ENCODE measurements at regions not wholly inside any gene's neighbourhood (a gene's known extent, or its start where the extent isn't known, plus 50 kb on each side); places are given as distances from the start of the nearest gene placed in this dataset.

DNA sequence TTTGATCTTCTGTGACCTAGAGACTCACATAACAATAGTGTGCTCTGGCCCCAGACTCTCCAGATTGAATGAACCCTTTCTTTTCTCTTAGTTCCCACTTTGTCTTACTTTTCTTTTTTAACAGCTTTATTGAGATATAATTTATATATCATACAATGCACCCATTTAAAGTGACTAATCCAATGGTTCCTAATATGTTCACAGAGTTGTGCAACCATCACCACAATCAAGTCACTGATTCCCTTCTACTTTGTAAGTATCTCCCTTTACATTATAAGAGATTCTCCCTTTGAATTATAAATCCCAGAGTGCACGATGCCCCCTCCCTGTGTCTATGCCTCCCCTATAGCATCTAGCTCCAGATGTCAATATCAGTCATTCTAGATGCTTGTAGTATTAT is 172.4 kb downstream of the HINT1 start:
- no peak overlapping the region for H3K9ac ChIP-seq
- no peaks in the 10 kb centered on the region for H3K9me3 ChIP-seq (ENCODE audit: low read depth)
- H3F3A ChIP-seq (ENCODE audit: low read depth), result no peaks in the 10 kb centered on the region
- no peaks in the 10 kb centered on the region for H3K79me2 ChIP-seq (ENCODE audit: low read depth)
- TF ChIP-seq, protein P1, sequence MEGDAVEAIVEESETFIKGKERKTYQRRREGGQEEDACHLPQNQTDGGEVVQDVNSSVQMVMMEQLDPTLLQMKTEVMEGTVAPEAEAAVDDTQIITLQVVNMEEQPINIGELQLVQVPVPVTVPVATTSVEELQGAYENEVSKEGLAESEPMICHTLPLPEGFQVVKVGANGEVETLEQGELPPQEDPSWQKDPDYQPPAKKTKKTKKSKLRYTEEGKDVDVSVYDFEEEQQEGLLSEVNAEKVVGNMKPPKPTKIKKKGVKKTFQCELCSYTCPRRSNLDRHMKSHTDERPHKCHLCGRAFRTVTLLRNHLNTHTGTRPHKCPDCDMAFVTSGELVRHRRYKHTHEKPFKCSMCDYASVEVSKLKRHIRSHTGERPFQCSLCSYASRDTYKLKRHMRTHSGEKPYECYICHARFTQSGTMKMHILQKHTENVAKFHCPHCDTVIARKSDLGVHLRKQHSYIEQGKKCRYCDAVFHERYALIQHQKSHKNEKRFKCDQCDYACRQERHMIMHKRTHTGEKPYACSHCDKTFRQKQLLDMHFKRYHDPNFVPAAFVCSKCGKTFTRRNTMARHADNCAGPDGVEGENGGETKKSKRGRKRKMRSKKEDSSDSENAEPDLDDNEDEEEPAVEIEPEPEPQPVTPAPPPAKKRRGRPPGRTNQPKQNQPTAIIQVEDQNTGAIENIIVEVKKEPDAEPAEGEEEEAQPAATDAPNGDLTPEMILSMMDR (IDR thresholded peaks at IDR 0.05), result no peak
- TF ChIP-seq EZH2phosphoT487 (IDR thresholded peaks at IDR 0.05) (no peak), EZH2 (IDR thresholded peaks at IDR 0.05) (no peak)
- H3K4me1 ChIP-seq, result peaks cover 6% of the 10 kb centered on the region
- DNase-seq (ENCODE audit: low spot score), result no peak
- H3K36me3 ChIP-seq, result no peaks in the 10 kb centered on the region
- no peak overlapping the region for H3K4me3 ChIP-seq
- Mint-ChIP-seq H3K27ac (no peak overlapping the region), H3K36me3 (no peaks in the 10 kb centered on the region), H3K4me3 (no peak overlapping the region), H3K9me3 (peaks cover 4% of the 10 kb centered on the region), H3K4me1 (peaks cover 10% of the 10 kb centered on the region), H3K27me3 (ENCODE audit: insufficient read depth, low read depth) (no peaks in the 10 kb centered on the region)
- no peak overlapping the region for H3K27ac ChIP-seq
- no peak overlapping the region for H2AFZ ChIP-seq (replicated peaks)
- H3K27me3 ChIP-seq, result no peaks in the 10 kb centered on the region
- no peaks in the 10 kb centered on the region for H4K20me1 ChIP-seq (ENCODE audit: low read depth)
- no peak overlapping the region for H3K4me2 ChIP-seq

DNA sequence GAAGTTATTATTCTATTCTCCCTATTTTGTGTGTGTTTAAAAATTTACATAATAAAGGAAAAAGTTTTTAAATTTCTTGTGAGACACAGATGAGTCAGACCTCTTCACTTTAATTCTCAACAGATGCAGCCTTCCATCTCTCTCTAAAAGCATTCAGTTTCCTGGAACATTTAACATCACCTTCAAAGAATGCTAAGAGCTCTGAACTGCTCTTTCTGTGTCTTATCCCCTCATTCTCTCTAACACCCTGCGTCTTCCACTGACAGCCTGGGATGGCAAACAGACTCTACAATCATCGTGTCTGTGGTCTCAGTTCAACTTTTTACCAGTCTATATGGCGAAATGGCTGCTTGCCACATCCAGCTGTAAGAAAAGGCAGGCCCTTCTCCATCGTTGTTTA is 173.0 kb downstream of the HINT1 start:
- no peaks in the 10 kb centered on the region for H3K36me3 ChIP-seq
- H3K27ac Mint-ChIP-seq, result peak overlapping the region; percentile 38
- no peak overlapping the region for H3K4me2 ChIP-seq
- H3K4me3 ChIP-seq, result no peak overlapping the region
- H3K4me3 Mint-ChIP-seq, result no peak overlapping the region
- H2AFZ ChIP-seq (replicated peaks), result peak overlapping the region; percentile 84
- peaks cover 10% of the 10 kb centered on the region for H3K4me1 Mint-ChIP-seq
- no peaks in the 10 kb centered on the region for H4K20me1 ChIP-seq (ENCODE audit: low read depth)
- H3K9ac ChIP-seq, result no peak overlapping the region
- H3K9me3 ChIP-seq (ENCODE audit: low read depth), result no peaks in the 10 kb centered on the region
- no peaks in the 10 kb centered on the region for H3K79me2 ChIP-seq (ENCODE audit: low read depth)
- peaks cover 6% of the 10 kb centered on the region for H3K4me1 ChIP-seq
- H3K27me3 ChIP-seq, result no peaks in the 10 kb centered on the region
- DNase-seq (ENCODE audit: low spot score), result no peak
- H3K27me3 Mint-ChIP-seq (ENCODE audit: insufficient read depth, low read depth), result no peaks in the 10 kb centered on the region
- no peaks in the 10 kb centered on the region for H3F3A ChIP-seq (ENCODE audit: low read depth)
- no peak overlapping the region for H3K27ac ChIP-seq
- peaks cover 4% of the 10 kb centered on the region for H3K9me3 Mint-ChIP-seq
- TF ChIP-seq, protein P1 (IDR thresholded peaks at IDR 0.05), result no peak
- TF ChIP-seq EZH2 (IDR thresholded peaks at IDR 0.05) (no peak), EZH2phosphoT487 (IDR thresholded peaks at IDR 0.05) (no peak)
- no peaks in the 10 kb centered on the region for H3K36me3 Mint-ChIP-seq

DNA sequence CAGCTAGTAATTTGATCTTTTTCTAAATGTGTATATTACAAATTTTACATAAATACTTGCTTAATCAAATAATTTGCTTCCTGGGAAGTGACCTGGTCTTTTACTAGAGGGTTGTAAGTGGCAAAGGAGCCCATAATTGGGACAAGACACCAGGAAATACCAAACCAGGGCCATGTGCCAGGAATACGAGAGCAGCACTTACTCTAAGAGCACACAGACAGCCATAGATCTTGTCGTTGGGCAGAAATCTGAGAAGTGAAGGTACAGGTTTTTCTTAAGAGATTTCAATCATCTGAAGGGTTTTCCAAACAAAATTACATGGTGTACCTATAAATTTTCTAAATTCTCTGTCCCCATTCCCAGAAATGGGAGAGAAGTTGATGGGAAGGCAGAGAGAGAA is 179.3 kb downstream of the HINT1 start:
- TF ChIP-seq, protein P1 (IDR thresholded peaks at IDR 0.05), result no peak
- TF ChIP-seq EZH2phosphoT487 (IDR thresholded peaks at IDR 0.05), result no peak
- no peak for TF ChIP-seq EZH2 (IDR thresholded peaks at IDR 0.05)
- Histone ChIP-seq H3K27ac (no peak overlapping the region), H3K27me3 (no peaks in the 10 kb centered on the region), H3K4me2 (no peak overlapping the region), H3K9me3 (ENCODE audit: low read depth) (no peaks in the 10 kb centered on the region), H2AFZ (replicated peaks) (no peak overlapping the region), H3K4me1 (no peaks in the 10 kb centered on the region), H3K36me3 (no peaks in the 10 kb centered on the region), H3K4me3 (no peak overlapping the region), H3K9ac (no peak overlapping the region), H4K20me1 (ENCODE audit: low read depth) (no peaks in the 10 kb centered on the region), H3F3A (ENCODE audit: low read depth) (no peaks in the 10 kb centered on the region), H3K79me2 (ENCODE audit: low read depth) (no peaks in the 10 kb centered on the region)
- DNase-seq (ENCODE audit: low spot score), result no peak
- Mint-ChIP-seq H3K4me1 (no peaks in the 10 kb centered on the region), H3K27ac (no peak overlapping the region), H3K4me3 (no peak overlapping the region), H3K27me3 (ENCODE audit: insufficient read depth, low read depth) (no peaks in the 10 kb centered on the region), H3K9me3 (no peaks in the 10 kb centered on the region), H3K36me3 (no peaks in the 10 kb centered on the region)

Data from neural progenitor cell (in vitro differentiated cells).